Colon (tissue), 2 donors: ENCODE measurements at regions not wholly inside any gene's neighbourhood (a gene's known extent, or its start where the extent isn't known, plus 50 kb on each side); places are given as distances from the start of the nearest gene placed in this dataset.
"Not testable (repeated sequence)": the region's sequence is repeated elsewhere in the genome, so short reads cannot be mapped to it uniquely, and the experiment has no call there.

Experiments
- FAIRE-seq: peaks from 2 replicates; lab custom pipeline; 2012; peaks lifted over from hg19 to GRCh38; lab: Jason Lieb, UNC
- donor health status: control.
- donor health status: control.

- not testable (repeated sequence) for FAIRE-seq
Measured at GRCh38 chr2:87956613-87957012, 59.7 kb downstream of the RNU2-63P start.

DNA sequence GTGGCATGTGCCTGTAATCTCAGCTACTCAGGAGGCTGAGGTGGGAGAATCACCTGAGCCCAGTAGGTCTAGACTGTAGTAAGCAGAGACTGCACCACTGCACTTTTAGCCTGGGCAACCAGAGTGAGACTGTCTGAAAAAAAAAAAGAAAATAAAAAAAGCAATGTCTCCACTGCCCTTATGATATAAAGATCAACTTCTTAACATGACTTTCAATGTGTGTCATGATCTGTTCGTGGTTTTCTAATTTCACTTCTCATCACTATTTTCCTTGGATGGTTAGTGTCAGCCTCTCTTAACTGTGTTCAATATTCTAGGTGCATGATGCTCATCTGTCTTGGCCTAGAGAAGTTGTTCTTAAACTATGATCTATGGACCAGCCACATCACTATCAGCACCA is 67.3 kb downstream of the RNU2-63P start:
- FAIRE-seq, result not testable (repeated sequence)

DNA sequence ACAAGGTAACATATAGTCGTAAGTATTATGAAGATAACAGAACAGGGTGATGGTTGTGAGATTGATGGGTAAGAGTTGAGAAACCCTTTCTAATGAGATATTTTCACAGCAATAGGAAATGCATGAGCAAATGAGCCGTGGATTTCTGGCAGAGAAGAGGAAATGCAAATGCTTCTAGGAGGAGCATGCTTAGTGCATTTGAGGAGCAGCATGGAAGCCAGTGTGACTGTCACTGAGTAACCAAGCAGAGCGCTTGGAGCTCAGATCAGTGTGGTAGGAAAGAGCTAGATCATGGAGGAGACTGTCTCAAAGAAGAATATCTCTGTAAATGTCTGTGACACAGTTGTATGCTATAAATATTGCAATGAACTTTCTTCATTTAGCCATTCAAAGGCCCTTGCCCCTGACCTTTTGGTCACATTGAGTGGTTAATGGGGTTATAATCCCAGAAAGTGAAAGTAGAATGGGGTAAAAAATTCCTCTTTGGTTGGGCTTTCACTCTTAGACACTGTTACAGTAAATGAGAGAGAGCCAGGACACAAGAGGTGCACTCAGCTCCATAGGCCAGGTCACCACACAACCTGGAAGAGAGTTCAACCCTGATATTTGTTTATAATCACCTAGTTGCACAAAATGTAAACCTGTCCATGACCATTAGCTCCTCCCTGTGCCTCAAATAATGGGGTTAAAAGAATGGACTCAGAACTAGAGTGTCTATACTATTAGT is 69.5 kb downstream of the RNU2-63P start:
- FAIRE-seq, result not testable (repeated sequence)

DNA sequence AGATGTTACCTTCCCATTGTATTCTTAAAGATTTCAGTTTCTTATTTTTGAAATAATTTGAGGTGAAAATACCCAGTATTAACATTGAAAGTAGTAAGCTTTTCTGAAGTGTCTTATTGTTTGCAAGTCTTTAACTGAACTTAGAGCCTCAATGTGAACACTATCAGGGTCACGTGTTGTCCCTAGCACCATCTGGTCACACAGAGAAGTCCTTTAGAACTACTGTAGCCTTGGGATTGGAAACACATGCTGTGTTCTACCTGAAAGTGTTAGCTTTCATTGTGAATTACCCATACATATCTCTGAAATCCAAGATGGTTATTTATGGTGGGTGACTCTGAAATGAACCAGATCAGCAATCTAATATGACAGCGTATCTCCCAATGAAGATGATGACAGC is 77.0 kb downstream of the RNU2-63P start:
- FAIRE-seq, result not testable (repeated sequence)

GRCh38 chr2:87919023-87919665 is 93.5 kb upstream of the RGPD2 start:
- peak; percentile 14 for FAIRE-seq

DNA sequence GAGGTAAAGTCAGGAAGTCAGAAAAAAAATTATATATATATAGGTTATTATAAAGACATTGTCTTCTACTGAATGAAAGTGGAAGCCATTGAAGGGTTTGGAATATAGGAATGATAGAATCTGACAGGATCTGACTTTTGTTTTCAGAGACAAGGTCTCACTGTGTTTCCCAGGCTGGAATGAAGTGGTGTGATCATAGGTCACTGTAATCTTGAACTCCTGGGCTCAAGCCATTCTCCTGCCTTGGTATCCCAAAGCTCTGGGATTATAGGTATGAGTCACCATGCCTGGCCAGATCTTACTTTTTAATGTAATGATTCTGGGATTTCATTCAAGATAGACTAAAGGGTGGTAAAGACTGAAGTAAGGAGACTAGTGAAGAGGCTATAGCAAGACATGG is 91.6 kb upstream of the RGPD2 start:
- FAIRE-seq, result not testable (repeated sequence)

DNA sequence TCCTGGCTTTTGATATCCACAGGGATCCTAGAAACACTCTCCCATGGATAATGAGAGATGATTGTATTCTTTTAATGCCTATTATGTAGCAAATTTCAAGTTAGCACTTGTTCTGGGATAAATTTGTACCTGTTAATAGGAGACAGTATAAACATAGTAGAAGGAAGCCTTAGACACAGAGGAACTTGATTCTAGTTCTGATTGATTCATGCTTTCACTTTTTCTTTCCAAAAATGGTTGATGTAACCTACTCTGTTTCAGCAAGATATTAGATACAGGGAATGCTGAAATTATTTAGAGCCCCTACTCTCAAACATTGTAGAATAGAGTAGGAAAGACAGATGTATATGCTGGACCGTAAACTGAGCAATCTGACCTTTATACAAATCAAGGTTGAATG is 85.3 kb upstream of the RGPD2 start:
- FAIRE-seq, result not testable (repeated sequence)

DNA sequence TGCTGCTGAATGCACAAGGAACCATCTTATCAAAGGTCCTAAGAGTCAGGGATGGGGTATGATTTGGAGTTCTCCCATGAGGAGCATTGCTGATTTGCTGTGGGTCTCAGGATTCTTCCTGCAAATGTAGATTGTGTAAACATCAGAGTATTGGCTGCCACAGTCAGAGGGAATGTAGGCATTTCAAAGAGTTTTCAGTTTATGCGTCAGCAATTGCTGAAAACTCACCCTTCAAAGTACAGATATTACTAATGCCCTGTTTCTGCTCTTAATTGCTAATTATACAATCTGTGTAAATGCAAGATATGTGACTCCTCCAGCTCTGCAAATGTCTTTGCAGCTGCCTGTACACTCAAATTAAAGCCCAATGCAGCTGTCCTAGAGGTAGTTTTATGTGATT is 83.4 kb upstream of the RGPD2 start:
- FAIRE-seq, result not testable (repeated sequence)

DNA sequence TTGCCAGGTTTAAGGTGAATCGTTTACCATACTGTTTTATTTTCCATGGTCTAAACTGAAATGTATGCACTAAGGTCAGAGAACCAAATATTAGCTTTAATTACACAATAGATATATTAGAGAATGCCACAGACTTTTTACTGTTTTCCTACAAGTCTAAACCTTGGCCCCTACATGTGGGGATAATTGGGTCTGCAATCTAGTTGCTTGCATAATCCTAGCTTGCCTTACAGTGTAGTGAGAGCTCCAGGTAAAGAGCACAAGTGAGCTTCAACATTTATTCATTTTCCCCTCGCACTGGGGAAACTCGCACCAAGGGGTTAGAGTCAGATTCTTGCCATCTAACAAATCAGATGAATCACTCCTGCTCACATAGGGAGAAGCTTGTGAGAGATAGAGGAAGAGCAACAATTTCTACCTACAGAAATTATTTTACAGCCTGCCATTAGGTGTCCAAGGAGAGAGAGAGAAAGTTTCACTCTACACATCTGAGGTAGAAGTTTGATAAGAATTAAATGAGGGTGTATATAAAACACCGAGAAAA is 82.0 kb upstream of the RGPD2 start:
- not testable (repeated sequence) for FAIRE-seq

GRCh38 chr2:87903242-87904114 is 77.9 kb upstream of the RGPD2 start:
- FAIRE-seq, result not testable (repeated sequence)

DNA sequence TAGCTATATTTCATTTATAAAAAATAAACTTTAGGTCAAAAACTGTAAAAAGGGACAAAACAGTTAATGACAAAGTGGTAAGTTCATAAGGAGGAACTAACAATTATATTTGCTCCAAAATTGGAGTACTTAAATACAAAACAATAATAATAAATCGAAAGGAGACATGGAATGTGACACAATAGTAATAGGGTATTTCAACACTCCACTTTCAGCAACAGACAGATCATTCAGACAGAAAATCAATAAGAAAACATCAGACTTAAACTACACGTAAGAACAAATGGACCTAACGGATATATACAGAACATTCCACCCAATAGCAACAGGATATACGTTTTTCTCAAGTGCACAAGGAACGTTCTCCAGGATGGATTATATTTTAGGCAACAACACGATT is 58.1 kb upstream of the RGPD2 start:
- not testable (repeated sequence) for FAIRE-seq
